Natural killer cell treated with Interleukin-12 subunit alpha and Interleukin-12 subunit beta and Interleukin-15 and Interleukin-18, amount 100 ng/mL, for 72 hours (primary cell): ENCODE measurements at regions not wholly inside any gene's neighbourhood (a gene's known extent, or its start where the extent isn't known, plus 50 kb on each side); places are given as distances from the start of the nearest gene placed in this dataset.
"Not testable (repeated sequence)": the region's sequence is repeated elsewhere in the genome, so short reads cannot be mapped to it uniquely, and the experiment has no call there.

Experiments used
- ATAC-seq, 2 donors: fragments of 150-1000 bp; cut with Tn5 transposase in 1 of 2; sonication (Bioruptor Pico), chemical (Tn5 transposase) in 1 of 2; 2 replicates each; pipeline ENCODE4 v1.10.0; 2021
- DNase-seq: peaks from one replicate; pipeline ENCODE4 v3.0.0; 2022; ENCODE audit warnings: low spot score
- H3K27ac Mint-ChIP-seq, 2 donors: 1 replicate in 1 of 2; 2 replicates in 1 of 2; pipeline ENCODE4 v1.8.0; 2022; ENCODE audit warnings: mixed read lengths in 2 of 2, mild to moderate bottlenecking in 1 of 2, moderate library complexity in 1 of 2
- H3K27me3 Mint-ChIP-seq, 2 donors: 1 replicate in 1 of 2; 2 replicates in 1 of 2; pipeline ENCODE4 v1.8.0; 2022; ENCODE audit warnings: mixed read lengths in 2 of 2
- H3K36me3 Mint-ChIP-seq: one replicate; pipeline ENCODE4 v1.8.0; 2022; ENCODE audit warnings: mixed read lengths
- H3K4me1 Mint-ChIP-seq, 2 donors: 1 replicate in 1 of 2; 2 replicates in 1 of 2; pipeline ENCODE4 v1.8.0; 2022; ENCODE audit warnings: low read depth in 2 of 2, mixed read lengths in 2 of 2, mild to moderate bottlenecking in 1 of 2
- H3K4me3 Mint-ChIP-seq: one replicate; pipeline ENCODE4 v1.8.0; 2022; ENCODE audit warnings: mixed read lengths
- H3K9me3 Mint-ChIP-seq: 2 replicates; pipeline ENCODE4 v1.8.0; 2022; ENCODE audit warnings: mixed read lengths

DNA sequence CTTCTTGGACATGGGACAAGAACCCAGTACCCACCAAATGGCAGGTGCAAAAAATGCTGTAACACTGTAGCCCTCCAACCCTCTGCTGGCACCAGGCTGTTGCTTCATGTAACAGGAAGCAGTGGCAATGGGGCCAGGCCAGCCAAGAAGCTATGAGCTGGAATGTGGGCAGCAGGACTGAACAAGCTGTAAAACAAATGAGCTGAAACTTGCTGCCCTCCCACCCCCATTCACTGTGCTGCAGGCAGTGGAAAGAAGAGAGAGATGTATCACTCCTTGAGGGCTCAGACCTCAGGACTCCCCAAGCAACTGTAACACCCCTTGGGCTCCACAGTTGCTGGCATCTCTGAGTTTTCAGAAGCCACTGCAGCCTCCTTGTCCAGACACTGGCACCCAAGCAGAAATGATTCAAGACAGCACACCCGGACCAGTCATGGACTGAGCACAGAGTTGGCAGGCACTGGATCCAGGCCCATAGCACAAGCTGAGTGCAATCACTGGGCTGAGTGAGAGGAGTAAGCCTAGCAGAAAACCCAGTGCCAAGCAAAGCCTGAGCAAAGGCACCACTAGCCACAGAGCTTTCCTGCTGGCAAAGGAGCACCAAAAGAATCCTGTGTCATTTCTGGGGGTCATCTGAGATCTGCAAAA, 321.4 kb upstream of the CXADR start:
- peaks cover 12% of the 10 kb centered on the region for H3K36me3 Mint-ChIP-seq
- ATAC-seq = no peak
- no peak overlapping the region for H3K4me3 Mint-ChIP-seq
- H3K27me3 Mint-ChIP-seq = no peaks in the 10 kb centered on the region
- no peak overlapping the region for H3K27ac Mint-ChIP-seq
- H3K9me3 Mint-ChIP-seq = peaks cover 21% of the 10 kb centered on the region
- no peak for DNase-seq
- no peaks in the 10 kb centered on the region for H3K4me1 Mint-ChIP-seq

DNA sequence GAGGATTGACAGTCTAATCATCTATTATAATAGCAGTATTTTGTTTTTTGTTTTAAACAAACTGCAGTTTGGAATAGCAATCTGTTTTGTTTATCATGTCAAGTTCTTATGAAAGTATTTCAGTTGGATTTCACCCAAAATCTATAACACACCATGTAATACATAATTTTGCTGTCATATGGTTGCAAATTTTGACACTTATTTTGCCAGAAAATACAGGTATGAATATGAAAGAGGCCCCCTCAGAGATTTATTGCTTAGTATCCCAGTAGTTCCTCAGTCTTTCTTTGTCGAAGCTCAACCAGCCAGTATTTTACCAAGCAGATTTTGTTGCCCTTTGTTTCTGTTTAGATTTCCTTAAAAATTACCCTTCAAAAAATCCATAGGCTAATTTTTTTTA, 317.5 kb upstream of the CXADR start:
- no peaks in the 10 kb centered on the region for H3K27me3 Mint-ChIP-seq
- ATAC-seq (no peak), DNase-seq (no peak)
- H3K9me3 Mint-ChIP-seq = peaks cover 26% of the 10 kb centered on the region
- no peak overlapping the region for H3K27ac Mint-ChIP-seq
- H3K4me1 Mint-ChIP-seq = no peaks in the 10 kb centered on the region
- H3K4me3 Mint-ChIP-seq = no peak overlapping the region
- peaks cover 10% of the 10 kb centered on the region for H3K36me3 Mint-ChIP-seq

DNA sequence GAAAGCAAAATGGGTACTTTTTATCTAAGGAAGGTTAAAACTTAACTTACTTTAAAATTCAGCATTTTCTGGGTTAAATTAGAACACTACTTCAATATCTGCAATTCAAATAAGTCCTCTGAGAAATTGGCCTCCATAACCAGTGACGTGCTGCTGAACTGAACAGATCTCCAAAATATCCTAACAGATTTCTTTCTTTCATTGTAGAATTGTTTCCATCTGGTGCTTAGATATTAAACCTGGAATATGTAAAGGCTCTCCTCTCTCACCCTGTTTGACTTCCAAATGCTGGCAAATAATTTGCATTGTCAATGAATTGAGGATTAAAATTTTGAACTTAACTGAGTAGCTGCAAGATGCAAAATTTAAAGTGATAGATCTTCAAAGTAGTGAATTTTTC, 316.9 kb upstream of the CXADR start:
- Mint-ChIP-seq H3K36me3 (peaks cover 10% of the 10 kb centered on the region), H3K27me3 (no peaks in the 10 kb centered on the region), H3K9me3 (peaks cover 32% of the 10 kb centered on the region), H3K4me3 (no peak overlapping the region), H3K27ac (no peak overlapping the region), H3K4me1 (no peaks in the 10 kb centered on the region)
- DNase-seq (no peak), ATAC-seq (no peak)

DNA sequence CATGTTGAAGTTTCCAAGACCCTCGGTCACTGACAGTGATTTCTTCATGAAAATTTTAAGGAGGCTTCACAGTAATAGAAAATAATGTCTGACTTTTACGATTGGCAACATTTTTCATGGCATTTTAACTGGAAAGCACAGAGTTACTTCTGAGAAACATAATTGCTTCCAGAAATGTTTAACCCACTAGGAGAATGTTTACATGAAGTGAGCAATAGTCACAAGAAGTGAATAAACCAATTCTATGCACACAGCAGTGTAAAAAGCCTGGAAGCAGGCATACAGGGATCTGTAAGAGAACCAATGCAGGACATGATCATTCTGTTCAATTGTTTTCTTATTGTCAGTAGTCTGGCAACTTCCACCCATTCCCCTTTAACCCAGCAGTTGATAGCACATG, 316.2 kb upstream of the CXADR start:
- Mint-ChIP-seq H3K27ac (no peak overlapping the region), H3K36me3 (peaks cover 14% of the 10 kb centered on the region), H3K9me3 (peaks cover 35% of the 10 kb centered on the region), H3K4me1 (no peaks in the 10 kb centered on the region), H3K4me3 (no peak overlapping the region), H3K27me3 (no peaks in the 10 kb centered on the region)
- ATAC-seq (no peak), DNase-seq (no peak)

DNA sequence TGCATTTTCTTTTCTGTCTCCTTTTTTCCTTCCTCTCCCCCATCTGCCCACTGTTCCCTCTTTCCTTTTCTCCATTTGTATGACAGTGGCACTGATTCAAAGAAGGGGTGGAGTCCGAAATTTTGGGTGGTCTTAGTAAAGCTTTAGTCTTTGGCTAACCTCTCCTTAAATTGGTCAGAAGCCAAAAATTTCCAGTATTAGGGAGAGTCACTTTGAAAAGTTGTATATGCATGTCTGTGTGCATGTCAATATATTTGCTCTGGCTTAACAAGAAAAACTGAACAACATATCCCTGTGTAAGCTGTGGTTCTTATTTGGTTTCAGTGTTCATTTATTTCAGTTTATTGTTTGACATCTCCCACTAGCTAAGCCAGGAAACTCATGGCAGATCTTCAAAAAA, 314.8 kb upstream of the CXADR start:
- Mint-ChIP-seq H3K27me3 (no peaks in the 10 kb centered on the region), H3K27ac (no peak overlapping the region), H3K36me3 (peaks cover 16% of the 10 kb centered on the region), H3K9me3 (peaks cover 31% of the 10 kb centered on the region), H3K4me3 (no peak overlapping the region), H3K4me1 (no peaks in the 10 kb centered on the region)
- ATAC-seq (no peak), DNase-seq (no peak)

DNA sequence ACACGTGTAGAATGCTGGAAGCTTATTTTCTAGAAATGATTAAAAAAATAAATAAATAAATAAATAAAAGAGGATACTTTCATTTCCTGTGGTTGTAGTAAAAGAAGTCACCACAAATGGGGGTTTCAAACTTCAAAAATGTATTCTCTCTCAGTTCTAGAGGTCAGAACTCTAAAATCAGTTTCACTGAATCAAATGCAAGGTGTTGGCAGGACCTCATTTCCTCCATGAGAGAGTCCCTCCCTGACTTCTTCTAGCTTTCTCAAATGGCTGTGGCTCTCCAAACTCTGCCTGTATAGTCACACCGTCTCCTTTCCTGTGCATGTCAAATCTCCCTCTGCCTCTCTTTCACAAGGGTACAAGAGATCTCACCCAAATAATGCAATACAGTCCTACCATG, 312.6 kb upstream of the CXADR start:
- ATAC-seq (no peak), DNase-seq (no peak)
- peaks cover 13% of the 10 kb centered on the region for H3K36me3 Mint-ChIP-seq
- no peaks in the 10 kb centered on the region for H3K4me1 Mint-ChIP-seq
- H3K27ac Mint-ChIP-seq = no peak overlapping the region
- peaks cover 20% of the 10 kb centered on the region for H3K9me3 Mint-ChIP-seq
- H3K27me3 Mint-ChIP-seq = no peaks in the 10 kb centered on the region
- no peak overlapping the region for H3K4me3 Mint-ChIP-seq

DNA sequence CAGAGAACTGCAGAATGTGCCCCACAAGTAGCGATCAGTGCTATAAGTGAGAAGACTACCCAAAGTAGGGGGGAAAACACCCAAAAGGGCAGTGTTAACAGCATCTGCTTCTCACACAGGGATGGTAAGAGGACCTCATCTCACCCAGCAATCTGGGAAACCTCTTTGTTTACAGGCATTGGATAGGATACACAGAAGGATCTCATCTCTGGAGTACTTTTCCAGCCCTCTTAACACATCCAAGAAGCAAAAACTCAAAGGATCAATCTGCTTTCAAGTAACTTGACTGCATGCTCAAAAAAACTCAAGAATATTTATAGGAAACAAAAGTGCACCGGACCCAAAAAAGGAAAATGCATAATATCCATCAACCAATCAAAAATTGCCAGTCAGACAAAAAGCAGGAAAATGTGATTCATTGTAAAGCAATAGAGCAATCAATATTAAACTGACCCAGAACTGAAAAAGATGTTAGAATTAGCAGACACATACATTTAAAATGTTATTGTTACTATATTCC, 311.0 kb upstream of the CXADR start:
- peaks cover 13% of the 10 kb centered on the region for H3K36me3 Mint-ChIP-seq
- H3K4me3 Mint-ChIP-seq = no peak overlapping the region
- peaks cover 23% of the 10 kb centered on the region for H3K9me3 Mint-ChIP-seq
- no peak for ATAC-seq
- no peaks in the 10 kb centered on the region for H3K27me3 Mint-ChIP-seq
- H3K27ac Mint-ChIP-seq = no peak overlapping the region
- no peaks in the 10 kb centered on the region for H3K4me1 Mint-ChIP-seq
- no peak for DNase-seq

DNA sequence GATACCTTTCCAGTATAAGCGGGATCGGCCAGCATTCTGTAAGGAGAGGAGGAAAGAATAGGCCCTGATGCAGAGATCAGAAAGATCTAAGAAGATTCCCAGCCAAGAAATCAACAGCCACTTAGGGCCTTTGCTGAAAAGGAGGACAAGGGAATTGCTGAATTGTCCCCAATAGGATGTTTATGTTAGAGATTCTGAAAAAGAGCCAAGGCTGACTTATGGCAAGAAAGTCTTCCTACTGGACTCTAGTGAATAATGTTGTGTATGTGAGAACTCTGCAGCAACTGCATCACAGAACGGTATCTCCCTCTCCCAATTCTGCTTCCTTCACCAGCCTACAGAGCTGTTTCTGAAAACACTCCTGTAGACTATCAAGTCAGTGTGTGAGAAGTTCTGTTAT, 298.0 kb upstream of the CXADR start:
- peaks cover 17% of the 10 kb centered on the region for H3K9me3 Mint-ChIP-seq
- H3K27me3 Mint-ChIP-seq = no peaks in the 10 kb centered on the region
- H3K27ac Mint-ChIP-seq = no peak overlapping the region
- ATAC-seq (no peak), DNase-seq (no peak)
- H3K36me3 Mint-ChIP-seq = peaks cover 9% of the 10 kb centered on the region
- no peak overlapping the region for H3K4me3 Mint-ChIP-seq
- H3K4me1 Mint-ChIP-seq = no peaks in the 10 kb centered on the region

DNA sequence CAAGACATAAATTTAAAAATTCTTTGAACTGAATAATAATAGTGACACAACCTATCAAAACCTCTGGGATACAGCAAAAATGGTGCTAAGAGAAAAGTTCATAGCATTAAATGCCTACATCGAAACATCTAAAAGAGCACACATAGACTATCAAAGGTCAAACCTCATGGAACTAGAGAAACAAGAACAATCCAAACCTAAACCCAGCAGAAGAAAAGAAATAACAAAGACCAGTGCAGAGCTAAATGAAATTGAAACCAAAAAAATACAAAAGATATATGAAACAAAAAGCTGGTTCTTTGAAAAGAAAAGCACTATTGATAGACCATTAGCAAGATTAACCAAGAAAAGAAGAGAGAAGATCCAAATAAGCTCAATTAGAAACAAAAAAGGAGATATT, 293.8 kb upstream of the CXADR start:
- H3K4me3 Mint-ChIP-seq, DNase-seq, H3K36me3 Mint-ChIP-seq, H3K4me1 Mint-ChIP-seq, H3K27me3 Mint-ChIP-seq, H3K27ac Mint-ChIP-seq, ATAC-seq: not testable (repeated sequence)
- H3K9me3 Mint-ChIP-seq = peaks cover 23% of the 10 kb centered on the region

DNA sequence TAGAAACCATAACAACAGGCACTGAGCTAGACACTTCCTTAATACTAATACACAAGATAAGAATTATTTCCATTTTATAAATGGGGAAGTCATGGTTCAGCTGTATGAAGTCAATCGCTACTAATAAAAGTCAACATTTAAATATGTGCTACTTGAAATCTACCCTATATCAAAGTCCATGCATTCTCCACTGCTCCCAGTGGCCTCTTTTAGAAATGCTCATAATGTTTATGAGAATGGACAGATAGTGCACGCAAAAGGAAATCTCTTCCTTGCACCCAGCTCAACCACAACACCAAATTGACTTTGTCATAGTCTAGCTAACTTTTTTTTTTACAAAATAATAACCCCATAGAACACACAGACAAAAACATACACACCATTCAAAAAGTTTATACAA, 281.7 kb upstream of the CXADR start:
- Mint-ChIP-seq H3K4me1 (no peaks in the 10 kb centered on the region), H3K27me3 (no peaks in the 10 kb centered on the region), H3K9me3 (peaks cover 24% of the 10 kb centered on the region), H3K4me3 (no peak overlapping the region), H3K36me3 (no peaks in the 10 kb centered on the region), H3K27ac (no peak overlapping the region)
- ATAC-seq (no peak), DNase-seq (no peak)

DNA sequence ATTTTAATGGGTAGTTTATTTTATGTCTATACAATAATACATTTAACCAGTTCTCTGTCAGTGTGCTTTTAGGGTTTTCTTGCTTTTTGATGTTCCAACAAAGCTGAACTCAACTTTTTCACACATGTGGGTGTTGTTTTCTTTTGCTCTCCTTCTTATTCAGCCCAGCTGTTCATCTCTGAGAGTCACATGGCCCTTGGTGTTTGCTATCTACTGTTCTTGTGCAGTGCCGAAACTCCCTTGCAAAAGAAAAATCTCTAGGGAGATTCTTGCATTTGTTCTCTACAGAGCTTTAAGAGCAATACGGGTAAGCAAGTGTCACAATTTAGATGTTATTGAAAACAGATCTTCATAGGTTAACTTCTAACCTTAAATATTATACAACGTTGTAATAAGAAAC, 281.1 kb upstream of the CXADR start:
- H3K9me3 Mint-ChIP-seq = peaks cover 30% of the 10 kb centered on the region
- H3K4me3 Mint-ChIP-seq = no peak overlapping the region
- no peak for DNase-seq
- ATAC-seq = no peak
- no peaks in the 10 kb centered on the region for H3K27me3 Mint-ChIP-seq
- no peak overlapping the region for H3K27ac Mint-ChIP-seq
- no peaks in the 10 kb centered on the region for H3K4me1 Mint-ChIP-seq
- no peaks in the 10 kb centered on the region for H3K36me3 Mint-ChIP-seq

DNA sequence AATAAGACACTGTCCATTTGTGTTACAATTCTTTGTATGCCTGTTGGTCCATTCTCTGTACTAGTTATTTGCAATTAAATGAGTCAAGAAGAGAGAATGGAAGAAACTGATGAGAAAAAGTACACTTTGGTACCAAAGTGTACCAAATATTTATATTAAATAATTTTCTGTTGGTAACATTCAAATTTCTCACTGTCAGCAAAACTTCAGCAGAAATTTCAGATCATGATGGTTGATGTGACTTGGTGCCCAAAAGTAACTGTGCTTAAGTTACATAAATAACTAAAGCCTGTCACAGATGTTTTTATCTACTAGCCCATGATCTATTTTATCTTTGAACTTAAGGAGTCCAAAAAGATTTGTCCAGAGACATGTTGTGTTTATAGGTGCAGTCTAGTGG, 274.4 kb upstream of the CXADR start:
- Mint-ChIP-seq H3K4me1 (no peaks in the 10 kb centered on the region), H3K36me3 (peaks cover 6% of the 10 kb centered on the region), H3K27me3 (no peaks in the 10 kb centered on the region), H3K4me3 (no peak overlapping the region), H3K27ac (no peak overlapping the region), H3K9me3 (peaks cover 28% of the 10 kb centered on the region)
- DNase-seq = no peak
- ATAC-seq = no peak

DNA sequence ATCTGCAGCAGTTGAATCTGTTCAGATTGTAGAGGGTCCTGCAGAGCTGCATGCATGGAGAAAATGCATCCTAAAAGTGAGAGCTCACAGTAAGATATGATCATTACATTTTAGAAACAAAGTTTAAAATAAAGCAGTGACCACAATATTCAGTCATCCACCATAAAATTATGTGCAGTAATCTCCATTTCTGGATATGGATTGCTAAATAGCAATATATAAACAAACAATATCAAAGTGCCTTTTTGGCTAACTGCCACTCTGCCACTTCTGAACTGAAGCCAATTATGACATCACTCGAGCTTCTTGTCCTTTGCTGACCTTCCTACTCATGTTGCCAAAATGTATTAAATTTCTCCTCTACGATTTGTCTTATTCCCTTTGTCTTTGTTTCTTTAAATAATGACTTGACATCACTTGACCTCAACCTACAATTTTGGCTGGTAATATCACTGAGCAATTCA, 262.0 kb upstream of the CXADR start:
- H3K36me3 Mint-ChIP-seq = peaks cover 7% of the 10 kb centered on the region
- H3K4me3 Mint-ChIP-seq = no peak overlapping the region
- no peak for ATAC-seq

DNA sequence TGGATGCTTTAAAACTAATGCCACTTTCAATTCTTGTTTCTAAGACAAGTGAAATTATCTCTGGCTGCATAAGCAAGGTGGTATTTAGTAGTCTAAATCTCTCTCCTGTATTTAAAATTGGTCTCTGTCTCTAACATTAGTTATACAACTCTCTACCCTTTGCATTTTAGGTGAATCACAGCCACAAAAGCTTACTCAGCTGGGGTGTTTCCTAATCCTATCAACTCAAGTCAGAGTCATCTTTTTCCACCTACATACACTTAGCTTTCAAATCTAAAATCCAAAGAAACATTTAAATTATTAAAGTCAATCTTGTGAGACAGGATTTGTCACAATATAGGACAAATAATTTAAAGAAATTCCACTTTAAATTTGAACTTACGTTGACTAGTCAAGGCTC, 255.1 kb upstream of the CXADR start:
- DNase-seq (no peak), ATAC-seq (no peak)
- H3K9me3 Mint-ChIP-seq = peaks cover 18% of the 10 kb centered on the region
- H3K4me1 Mint-ChIP-seq = no peaks in the 10 kb centered on the region
- H3K4me3 Mint-ChIP-seq = no peak overlapping the region
- H3K27me3 Mint-ChIP-seq = no peaks in the 10 kb centered on the region
- no peak overlapping the region for H3K27ac Mint-ChIP-seq
- H3K36me3 Mint-ChIP-seq = no peaks in the 10 kb centered on the region

More for the DNA sequence above, 262.0 kb upstream of the CXADR start:
- Mint-ChIP-seq H3K9me3 (peaks cover 11% of the 10 kb centered on the region), H3K27me3 (no peaks in the 10 kb centered on the region), H3K4me1 (no peaks in the 10 kb centered on the region), H3K27ac (no peak overlapping the region)
- no peak for DNase-seq

DNA sequence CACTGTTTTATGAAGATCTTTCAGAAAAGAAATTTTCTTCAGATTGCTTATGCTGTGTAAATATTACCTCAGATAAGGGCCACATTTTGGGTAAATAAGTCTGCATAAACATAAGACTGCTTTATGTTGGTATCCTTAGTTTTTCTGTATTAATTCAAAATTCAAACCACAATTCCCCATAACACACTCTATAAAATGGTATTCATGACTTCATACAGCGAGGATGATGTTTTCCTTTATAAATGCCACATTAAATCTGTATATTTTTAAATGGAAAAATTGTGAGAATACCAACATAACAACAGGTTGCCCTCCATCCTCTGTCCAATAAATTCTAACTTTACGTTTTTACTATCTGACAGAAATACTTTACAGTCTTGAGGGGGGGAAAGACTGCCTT, 248.7 kb upstream of the CXADR start:
- Mint-ChIP-seq H3K4me1 (no peaks in the 10 kb centered on the region), H3K27me3 (no peaks in the 10 kb centered on the region), H3K36me3 (no peaks in the 10 kb centered on the region), H3K9me3 (peaks cover 8% of the 10 kb centered on the region), H3K27ac (no peak overlapping the region), H3K4me3 (no peak overlapping the region)
- DNase-seq (no peak), ATAC-seq (no peak)
